ENCODE measurements at regions not wholly inside any gene's neighbourhood (a gene's known extent, or its start where the extent isn't known, plus 50 kb on each side); places are given as distances from the start of the nearest gene placed in this dataset.
"Not testable (repeated sequence)": the region's sequence is repeated elsewhere in the genome, so short reads cannot be mapped to it uniquely, and the experiment has no call there.

GRCh38 chrX:115357326-115358120 lies 68.0 kb downstream of the LUZP4 start:
- no peak for FAIRE-seq
- DNase-seq (ENCODE audit: insufficient read length, low spot score) = no peak
- TF ChIP-seq TAF1 (IDR thresholded peaks at IDR 0.05; ENCODE audit: low read depth, low read length) (no peak), PAX5 (IDR thresholded peaks at IDR 0.05; ENCODE audit: insufficient read depth, low read length, severe bottlenecking) (no peak), POLR2AphosphoS5 (IDR thresholded peaks at IDR 0.05; ENCODE audit: low read depth, low read length) (no peak), POU2F2 (IDR thresholded peaks at IDR 0.05; ENCODE audit: low read depth, low read length) (no peak), SPI1 (IDR thresholded peaks at IDR 0.05; ENCODE audit: low read depth, low read length) (no peak)

DNA sequence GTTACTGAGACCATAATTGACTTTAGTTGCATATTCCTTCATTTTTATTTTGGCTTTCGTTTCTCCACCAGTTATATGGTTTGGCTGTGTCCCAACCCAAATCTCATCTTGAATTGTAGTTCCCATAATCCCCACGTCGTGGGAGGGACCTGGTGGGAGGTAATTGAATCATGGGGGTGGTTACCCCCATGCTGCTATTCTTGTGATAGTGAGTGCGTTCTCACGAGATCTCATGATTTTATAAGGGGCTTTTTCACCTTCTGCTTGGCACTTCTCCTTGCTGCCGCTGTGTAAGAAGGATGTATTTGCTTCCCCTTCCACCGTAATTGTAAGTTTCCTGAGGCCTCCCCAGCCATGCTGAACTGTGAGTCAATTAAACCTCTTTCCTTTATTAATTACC lies 70.0 kb downstream of the LUZP4 start:
- not testable (repeated sequence) for DNase-seq (ENCODE audit: insufficient read length, low spot score); FAIRE-seq

- TF ChIP-seq SPI1 (IDR thresholded peaks at IDR 0.05; ENCODE audit: low read depth, low read length) (no peak), TAF1 (IDR thresholded peaks at IDR 0.05; ENCODE audit: low read depth, low read length) (no peak), POLR2A (IDR thresholded peaks at IDR 0.05; ENCODE audit: low read depth, low read length) (no peak), PAX5 (IDR thresholded peaks at IDR 0.05; ENCODE audit: insufficient read depth, low read length, severe bottlenecking) (no peak), POLR2AphosphoS5 (IDR thresholded peaks at IDR 0.05; ENCODE audit: low read depth, low read length) (no peak), POU2F2 (IDR thresholded peaks at IDR 0.05; ENCODE audit: low read depth, low read length) (no peak)
- no peak for DNase-seq (ENCODE audit: insufficient read length, low spot score)
- FAIRE-seq = no peak
These were observed 70.8 kb downstream of the LUZP4 start for GRCh38 chrX:115360220-115360781.

DNA sequence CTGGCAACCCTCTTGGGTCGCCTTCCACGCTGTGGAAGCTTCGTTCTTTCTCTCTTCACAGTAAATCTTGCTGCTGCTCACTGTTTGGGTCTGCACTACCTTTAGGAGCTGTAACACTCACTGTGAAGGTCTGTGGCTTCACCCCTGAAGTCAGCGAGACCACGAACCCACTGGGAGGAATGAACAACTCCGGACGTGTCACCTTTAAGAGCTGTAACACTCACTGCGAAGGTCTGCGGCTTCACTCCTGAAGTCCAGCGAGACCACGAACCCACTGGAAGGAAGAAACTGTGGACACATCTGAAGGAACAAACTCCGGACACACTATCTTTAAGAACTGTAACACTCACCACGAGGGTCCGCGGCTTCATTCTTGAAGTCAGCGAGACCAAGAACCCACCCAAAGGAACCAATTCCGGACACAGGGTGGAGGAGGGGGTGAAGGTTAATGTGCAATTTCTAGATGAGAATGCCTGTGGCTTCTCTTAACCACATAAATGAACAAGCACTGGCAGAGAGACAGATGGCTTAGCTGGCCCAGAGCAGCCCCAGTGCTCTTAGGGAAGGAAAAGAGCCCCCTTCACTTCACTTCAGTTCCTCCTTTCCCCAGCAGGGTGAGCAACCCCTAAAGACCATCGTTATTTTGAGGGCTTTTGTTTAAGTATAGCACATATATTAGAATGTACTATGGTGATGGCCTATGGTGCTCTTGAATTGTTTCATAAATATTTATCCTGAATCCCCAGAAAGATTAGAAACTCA lies 73.0 kb downstream of the LUZP4 start:
- TF ChIP-seq POLR2A (IDR thresholded peaks at IDR 0.05; ENCODE audit: low read depth, low read length) (no peak), POLR2AphosphoS5 (IDR thresholded peaks at IDR 0.05; ENCODE audit: low read depth, low read length) (no peak), POU2F2 (IDR thresholded peaks at IDR 0.05; ENCODE audit: low read depth, low read length) (no peak), SPI1 (IDR thresholded peaks at IDR 0.05; ENCODE audit: low read depth, low read length) (no peak), TAF1 (IDR thresholded peaks at IDR 0.05; ENCODE audit: low read depth, low read length) (no peak), PAX5 (IDR thresholded peaks at IDR 0.05; ENCODE audit: insufficient read depth, low read length, severe bottlenecking) (no peak)
- DNase-seq (ENCODE audit: insufficient read length, low spot score) (no peak), FAIRE-seq (no peak)

DNA sequence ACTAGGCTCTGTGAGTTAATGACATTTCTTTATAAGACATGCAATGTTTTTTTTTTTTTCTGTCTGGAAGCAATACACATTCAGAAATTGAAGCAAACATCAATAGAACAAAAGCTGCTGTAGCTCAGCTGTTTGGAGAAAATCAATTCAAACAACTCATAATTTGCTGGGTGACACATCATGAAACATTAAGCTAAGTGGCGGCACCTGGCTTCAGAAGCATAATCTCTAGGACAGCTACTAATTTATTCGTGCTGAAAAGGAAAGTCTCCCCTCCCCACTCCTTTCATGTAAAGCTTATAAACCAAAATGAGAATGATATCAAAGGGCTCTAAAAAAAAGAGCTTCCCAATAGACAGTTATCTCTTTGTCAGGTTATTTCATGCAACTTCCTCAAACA lies 73.9 kb downstream of the LUZP4 start:
- FAIRE-seq (no peak), DNase-seq (ENCODE audit: insufficient read length, low spot score) (no peak)
- TF ChIP-seq POU2F2 (IDR thresholded peaks at IDR 0.05; ENCODE audit: low read depth, low read length) (no peak), PAX5 (IDR thresholded peaks at IDR 0.05; ENCODE audit: insufficient read depth, low read length, severe bottlenecking) (no peak), POLR2AphosphoS5 (IDR thresholded peaks at IDR 0.05; ENCODE audit: low read depth, low read length) (no peak), POLR2A (IDR thresholded peaks at IDR 0.05; ENCODE audit: low read depth, low read length) (no peak), TAF1 (IDR thresholded peaks at IDR 0.05; ENCODE audit: low read depth, low read length) (no peak), SPI1 (IDR thresholded peaks at IDR 0.05; ENCODE audit: low read depth, low read length) (no peak)

DNA sequence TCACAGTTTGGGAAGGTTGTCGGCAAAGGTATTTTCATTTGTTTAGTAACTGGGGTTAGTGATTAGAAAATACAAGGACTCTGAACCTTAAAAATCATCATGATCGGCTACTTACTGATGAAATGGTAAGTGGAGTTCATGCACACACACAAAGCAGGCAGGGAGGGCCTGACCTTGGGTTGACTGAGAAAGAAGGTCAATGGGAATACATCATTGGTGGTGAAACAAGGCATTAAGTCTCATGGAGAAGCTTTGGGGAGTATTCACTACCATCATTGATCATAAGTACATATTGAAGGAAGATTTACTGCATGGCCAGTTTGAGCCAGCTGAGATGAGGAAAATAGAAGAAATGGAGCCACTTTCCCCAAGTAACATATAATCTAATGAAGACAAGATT lies 74.4 kb downstream of the LUZP4 start:
- no peak for DNase-seq (ENCODE audit: insufficient read length, low spot score)
- no peak for FAIRE-seq
- no peak for TF ChIP-seq POLR2AphosphoS5 (IDR thresholded peaks at IDR 0.05; ENCODE audit: low read depth, low read length)
- no peak for TF ChIP-seq TAF1 (IDR thresholded peaks at IDR 0.05; ENCODE audit: low read depth, low read length)
- TF ChIP-seq PAX5 (IDR thresholded peaks at IDR 0.05; ENCODE audit: insufficient read depth, low read length, severe bottlenecking) = no peak
- no peak for TF ChIP-seq POLR2A (IDR thresholded peaks at IDR 0.05; ENCODE audit: low read depth, low read length)

GRCh38 chrX:115364670-115365069 lies 75.2 kb downstream of the LUZP4 start:
- no peak for TF ChIP-seq TAF1 (IDR thresholded peaks at IDR 0.05; ENCODE audit: low read depth, low read length)
- TF ChIP-seq POLR2AphosphoS5 (IDR thresholded peaks at IDR 0.05; ENCODE audit: low read depth, low read length) = no peak
- TF ChIP-seq SPI1 (IDR thresholded peaks at IDR 0.05; ENCODE audit: low read depth, low read length) = no peak
- no peak for TF ChIP-seq POLR2A (IDR thresholded peaks at IDR 0.05; ENCODE audit: low read depth, low read length)
- no peak for TF ChIP-seq POU2F2 (IDR thresholded peaks at IDR 0.05; ENCODE audit: low read depth, low read length)
- TF ChIP-seq PAX5 (IDR thresholded peaks at IDR 0.05; ENCODE audit: insufficient read depth, low read length, severe bottlenecking) = no peak
- no peak for DNase-seq (ENCODE audit: insufficient read length, low spot score)
- FAIRE-seq = no peak

DNA sequence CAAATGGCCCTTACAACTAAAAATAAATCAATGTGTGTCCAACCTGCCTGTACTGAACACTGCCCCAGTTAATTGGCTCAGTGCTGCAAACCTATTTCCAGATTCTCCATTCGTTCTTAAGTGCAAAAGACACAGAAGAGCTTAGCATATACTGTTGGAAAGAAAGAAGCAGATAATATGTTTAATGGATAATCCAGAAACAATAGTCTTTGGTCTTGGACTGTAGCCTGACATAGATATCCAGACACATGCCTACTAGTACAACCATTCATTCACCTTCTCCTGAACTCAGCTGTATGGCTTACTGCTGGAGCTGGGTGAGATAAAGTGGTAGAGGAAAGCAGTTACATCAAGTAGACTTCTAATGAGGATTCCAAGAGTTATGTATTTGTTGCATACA lies 77.0 kb downstream of the LUZP4 start:
- DNase-seq (ENCODE audit: insufficient read length, low spot score) (no peak), FAIRE-seq (no peak)
- TF ChIP-seq PAX5 (IDR thresholded peaks at IDR 0.05; ENCODE audit: insufficient read depth, low read length, severe bottlenecking) = no peak
- TF ChIP-seq POLR2AphosphoS5 (IDR thresholded peaks at IDR 0.05; ENCODE audit: low read depth, low read length) = no peak
- TF ChIP-seq POU2F2 (IDR thresholded peaks at IDR 0.05; ENCODE audit: low read depth, low read length) = no peak
- TF ChIP-seq TAF1 (IDR thresholded peaks at IDR 0.05; ENCODE audit: low read depth, low read length) = no peak
- TF ChIP-seq SPI1 (IDR thresholded peaks at IDR 0.05; ENCODE audit: low read depth, low read length) = no peak
- no peak for TF ChIP-seq POLR2A (IDR thresholded peaks at IDR 0.05; ENCODE audit: low read depth, low read length)

DNA sequence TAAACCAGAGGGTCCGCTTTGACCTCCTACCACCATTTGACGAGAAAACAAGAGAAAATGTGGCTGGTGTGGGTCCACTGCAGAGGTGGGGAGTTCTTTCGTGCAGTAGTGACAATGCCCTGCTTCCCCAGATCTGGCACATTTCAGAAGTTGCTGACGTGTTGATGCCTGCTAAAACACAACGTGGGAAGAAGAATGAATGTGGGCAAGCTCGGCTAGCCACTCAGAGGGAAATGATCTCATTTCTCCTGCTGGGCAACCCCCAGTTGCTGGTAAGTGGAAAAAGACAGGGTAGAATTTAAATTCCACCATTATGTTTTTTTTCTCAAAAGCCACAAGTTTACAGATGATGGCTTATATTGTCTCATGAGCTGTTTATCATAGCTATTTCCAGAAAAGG lies 77.9 kb downstream of the LUZP4 start:
- TF ChIP-seq POU2F2 (IDR thresholded peaks at IDR 0.05; ENCODE audit: low read depth, low read length) (no peak), PAX5 (IDR thresholded peaks at IDR 0.05; ENCODE audit: insufficient read depth, low read length, severe bottlenecking) (no peak), TAF1 (IDR thresholded peaks at IDR 0.05; ENCODE audit: low read depth, low read length) (no peak), POLR2A (IDR thresholded peaks at IDR 0.05; ENCODE audit: low read depth, low read length) (no peak), POLR2AphosphoS5 (IDR thresholded peaks at IDR 0.05; ENCODE audit: low read depth, low read length) (no peak), SPI1 (IDR thresholded peaks at IDR 0.05; ENCODE audit: low read depth, low read length) (no peak)
- DNase-seq (ENCODE audit: insufficient read length, low spot score) (no peak), FAIRE-seq (no peak)

Measured in GM12891 (cell line).